HL-60 (cell line): ENCODE measurements at regions not wholly inside any gene's neighbourhood (a gene's known extent, or its start where the extent isn't known, plus 50 kb on each side); places are given as distances from the start of the nearest gene placed in this dataset.

Experiments
- DNase-seq, 2 experiments: peaks; one replicate each; pipeline ENCODE4 v3.0.0-alpha.2; 2010 to 2020; ENCODE audit warnings: low read depth in 1 of 2, low spot score in 1 of 2
- H3K27ac ChIP-seq: fragments of 250-450 bp; sonication (Bioruptor Pico); replicated peaks from 2 replicates; pipeline ENCODE4 v1.5.1; 2020; ENCODE audit warnings: mild to moderate bottlenecking, moderate library complexity
- H3K27me3 ChIP-seq: fragments of 250-450 bp; sonication (Bioruptor Pico); 2 replicates; pipeline ENCODE4 v1.5.1; 2021; ENCODE audit warnings: mild to moderate bottlenecking, moderate library complexity; ENCODE audit not compliant: insufficient read depth, poor library complexity, severe bottlenecking
- H3K4me3 ChIP-seq: replicated peaks from 2 replicates; pipeline ENCODE4 v1.5.1; 2011; ENCODE audit warnings: mild to moderate bottlenecking, control low read depth, low read length; ENCODE audit not compliant: insufficient read depth
- GABPA ChIP-seq: IDR thresholded peaks from 2 replicates; pipeline ENCODE4 v1.6.1; 2012; ENCODE audit warnings: low read depth
- POLR2AphosphoS5 ChIP-seq: IDR thresholded peaks from 2 replicates; pipeline ENCODE4 v1.6.1; 2012; ENCODE audit warnings: low read depth
- SPI1 ChIP-seq: IDR thresholded peaks from 2 replicates; pipeline ENCODE4 v1.6.1; 2012; ENCODE audit warnings: low read depth, mild to moderate bottlenecking, borderline replicate concordance
- TF ChIP-seq, protein P1 (sequence below): IDR thresholded peaks from one replicate; pipeline ENCODE4 v1.5.1; 2011; ENCODE audit warnings: low read length, control low read depth, inconsistent platforms; ENCODE audit not compliant: insufficient read depth
- TF ChIP-seq, protein P2 (sequence below): IDR thresholded peaks from 2 replicates; pipeline ENCODE4 v1.6.1; 2012; ENCODE audit warnings: low read depth; ENCODE audit not compliant: insufficient replicate concordance

DNA sequence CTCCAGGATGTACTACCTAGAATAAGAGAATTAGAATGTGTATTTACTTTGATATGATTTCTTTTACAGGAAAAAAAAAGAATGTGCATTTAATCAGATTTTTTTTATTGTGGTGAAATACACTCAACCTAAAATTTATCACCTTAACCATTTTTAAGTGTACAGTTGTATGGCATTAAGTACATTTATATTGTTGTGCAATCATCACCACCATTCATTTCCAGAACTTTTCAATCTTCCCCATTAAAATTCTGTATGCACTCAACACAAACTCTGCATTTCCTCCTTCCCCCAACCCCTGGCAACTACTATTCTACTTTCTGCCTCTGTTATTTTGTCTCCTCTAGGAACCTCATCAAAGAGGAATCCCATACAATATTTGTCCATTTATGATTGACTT is 66.0 kb upstream of the APC start:
- DNase-seq = no peak
- H3K27me3 ChIP-seq = no peaks in the 10 kb centered on the region
- no peak overlapping the region for H3K4me3 ChIP-seq
- no peak for TF ChIP-seq SPI1
- TF ChIP-seq GABPA = no peak
- TF ChIP-seq, protein P1, sequence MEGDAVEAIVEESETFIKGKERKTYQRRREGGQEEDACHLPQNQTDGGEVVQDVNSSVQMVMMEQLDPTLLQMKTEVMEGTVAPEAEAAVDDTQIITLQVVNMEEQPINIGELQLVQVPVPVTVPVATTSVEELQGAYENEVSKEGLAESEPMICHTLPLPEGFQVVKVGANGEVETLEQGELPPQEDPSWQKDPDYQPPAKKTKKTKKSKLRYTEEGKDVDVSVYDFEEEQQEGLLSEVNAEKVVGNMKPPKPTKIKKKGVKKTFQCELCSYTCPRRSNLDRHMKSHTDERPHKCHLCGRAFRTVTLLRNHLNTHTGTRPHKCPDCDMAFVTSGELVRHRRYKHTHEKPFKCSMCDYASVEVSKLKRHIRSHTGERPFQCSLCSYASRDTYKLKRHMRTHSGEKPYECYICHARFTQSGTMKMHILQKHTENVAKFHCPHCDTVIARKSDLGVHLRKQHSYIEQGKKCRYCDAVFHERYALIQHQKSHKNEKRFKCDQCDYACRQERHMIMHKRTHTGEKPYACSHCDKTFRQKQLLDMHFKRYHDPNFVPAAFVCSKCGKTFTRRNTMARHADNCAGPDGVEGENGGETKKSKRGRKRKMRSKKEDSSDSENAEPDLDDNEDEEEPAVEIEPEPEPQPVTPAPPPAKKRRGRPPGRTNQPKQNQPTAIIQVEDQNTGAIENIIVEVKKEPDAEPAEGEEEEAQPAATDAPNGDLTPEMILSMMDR = no peak
- H3K27ac ChIP-seq = no peak overlapping the region

DNA sequence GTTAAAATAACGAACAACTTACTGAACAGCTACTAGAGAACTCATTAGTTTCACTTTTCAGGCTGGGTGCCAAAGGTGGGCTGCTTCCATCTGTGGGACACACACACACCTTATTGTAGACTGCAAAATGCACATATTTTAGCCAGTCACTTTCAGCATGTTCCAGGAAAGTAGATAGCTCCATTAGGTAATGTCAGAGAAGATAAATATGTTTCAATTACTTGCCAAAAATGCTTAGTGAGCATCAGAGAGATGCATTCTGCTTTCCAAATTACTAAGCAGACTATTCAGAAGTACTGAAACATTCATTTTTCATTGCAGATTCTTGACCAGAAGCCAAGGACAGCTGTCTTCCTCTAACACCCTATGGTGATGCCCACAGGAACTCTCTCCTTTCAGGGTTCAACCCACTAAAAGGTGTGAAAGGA is 56.2 kb upstream of the APC start:
- no peak overlapping the region for H3K27ac ChIP-seq
- TF ChIP-seq, protein P1 = no peak
- TF ChIP-seq, protein P2, sequence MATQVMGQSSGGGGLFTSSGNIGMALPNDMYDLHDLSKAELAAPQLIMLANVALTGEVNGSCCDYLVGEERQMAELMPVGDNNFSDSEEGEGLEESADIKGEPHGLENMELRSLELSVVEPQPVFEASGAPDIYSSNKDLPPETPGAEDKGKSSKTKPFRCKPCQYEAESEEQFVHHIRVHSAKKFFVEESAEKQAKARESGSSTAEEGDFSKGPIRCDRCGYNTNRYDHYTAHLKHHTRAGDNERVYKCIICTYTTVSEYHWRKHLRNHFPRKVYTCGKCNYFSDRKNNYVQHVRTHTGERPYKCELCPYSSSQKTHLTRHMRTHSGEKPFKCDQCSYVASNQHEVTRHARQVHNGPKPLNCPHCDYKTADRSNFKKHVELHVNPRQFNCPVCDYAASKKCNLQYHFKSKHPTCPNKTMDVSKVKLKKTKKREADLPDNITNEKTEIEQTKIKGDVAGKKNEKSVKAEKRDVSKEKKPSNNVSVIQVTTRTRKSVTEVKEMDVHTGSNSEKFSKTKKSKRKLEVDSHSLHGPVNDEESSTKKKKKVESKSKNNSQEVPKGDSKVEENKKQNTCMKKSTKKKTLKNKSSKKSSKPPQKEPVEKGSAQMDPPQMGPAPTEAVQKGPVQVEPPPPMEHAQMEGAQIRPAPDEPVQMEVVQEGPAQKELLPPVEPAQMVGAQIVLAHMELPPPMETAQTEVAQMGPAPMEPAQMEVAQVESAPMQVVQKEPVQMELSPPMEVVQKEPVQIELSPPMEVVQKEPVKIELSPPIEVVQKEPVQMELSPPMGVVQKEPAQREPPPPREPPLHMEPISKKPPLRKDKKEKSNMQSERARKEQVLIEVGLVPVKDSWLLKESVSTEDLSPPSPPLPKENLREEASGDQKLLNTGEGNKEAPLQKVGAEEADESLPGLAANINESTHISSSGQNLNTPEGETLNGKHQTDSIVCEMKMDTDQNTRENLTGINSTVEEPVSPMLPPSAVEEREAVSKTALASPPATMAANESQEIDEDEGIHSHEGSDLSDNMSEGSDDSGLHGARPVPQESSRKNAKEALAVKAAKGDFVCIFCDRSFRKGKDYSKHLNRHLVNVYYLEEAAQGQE = no peak
- no peak overlapping the region for H3K4me3 ChIP-seq
- no peaks in the 10 kb centered on the region for H3K27me3 ChIP-seq
- no peak for DNase-seq

DNA sequence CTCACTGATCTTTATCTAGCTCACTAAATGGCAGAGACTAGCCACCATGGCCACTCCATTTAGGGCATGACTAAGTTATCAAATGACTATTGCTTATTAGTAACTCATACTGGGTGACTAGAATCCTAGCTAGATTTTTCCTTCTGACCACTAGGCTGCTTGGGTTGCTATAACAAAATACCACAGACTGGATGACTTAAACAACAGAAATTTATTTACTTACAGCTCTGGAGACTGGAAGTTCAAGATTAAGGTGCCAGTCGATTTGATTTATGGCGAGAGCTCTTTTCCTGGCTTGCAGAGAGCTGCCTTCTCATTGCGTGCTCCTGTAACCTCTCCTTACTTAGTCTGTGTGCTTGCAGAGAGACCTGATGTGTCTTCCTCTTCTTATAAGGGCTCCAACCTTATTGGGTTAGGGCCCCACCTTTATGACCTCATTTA is 55.0 kb upstream of the APC start:
- H3K4me3 ChIP-seq = no peak overlapping the region
- H3K27ac ChIP-seq = no peak overlapping the region
- DNase-seq = no peak
- TF ChIP-seq SPI1 (no peak), GABPA (no peak), POLR2AphosphoS5 (no peak)
- TF ChIP-seq, protein P2 = no peak
- TF ChIP-seq, protein P1 = no peak
- no peaks in the 10 kb centered on the region for H3K27me3 ChIP-seq

DNA sequence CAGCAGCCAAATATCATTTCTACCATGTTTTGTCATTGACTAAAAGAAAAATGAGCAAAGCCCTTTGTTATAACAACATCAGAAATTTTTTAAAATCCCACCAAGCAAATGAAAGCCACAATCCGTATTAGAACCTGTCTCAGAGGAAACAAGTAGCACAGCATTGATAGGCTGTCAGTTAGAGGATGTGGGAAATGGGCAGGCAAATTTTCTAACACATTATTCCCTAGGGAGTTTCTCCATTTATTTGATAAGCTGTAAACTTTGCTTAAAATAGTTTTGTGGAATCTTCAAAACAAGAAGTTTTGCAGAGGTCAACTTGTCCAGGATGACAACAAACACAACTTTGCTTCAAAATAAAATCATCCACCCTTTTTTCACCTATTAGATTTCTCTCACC is 53.6 kb upstream of the APC start:
- TF ChIP-seq GABPA = no peak
- DNase-seq = no peak
- Histone ChIP-seq H3K4me3 (no peak overlapping the region), H3K27me3 (no peaks in the 10 kb centered on the region), H3K27ac (no peak overlapping the region)
